GM13977 (cell line): ENCODE measurements at regions not wholly inside any gene's neighbourhood (a gene's known extent, or its start where the extent isn't known, plus 50 kb on each side); places are given as distances from the start of the nearest gene placed in this dataset.

Experiments used
- DNase-seq: peaks from one replicate; pipeline ENCODE4 v3.0.0; 2012; ENCODE audit warnings: low spot score
- CTCF ChIP-seq: IDR thresholded peaks from 2 replicates; pipeline ENCODE4 v1.5.1; 2012; ENCODE audit warnings: mild to moderate bottlenecking, control low read depth; ENCODE audit not compliant: insufficient read depth; ENCODE audit errors: extremely low read depth, missing control alignments
- in situ Hi-C: fragments of 300-500 bp; cut with MboI; formaldehyde crosslinking; loops from one replicate; pipeline ENCODE4 v1.12.0; 2022; ENCODE audit warnings: low sequenced_read_pairs, low pct_unique_long_range_greater_than_20kb, mixed read lengths, inconsistent platforms; ENCODE audit not compliant: unreplicated experiment

- no peak for TF ChIP-seq CTCF
- in situ Hi-C loops = no loop called here
- DNase-seq = no peak
Observed at GRCh38 chr13:59414006-59414405, 749.7 kb downstream of the DIAPH3 start.

- DNase-seq = no peak
- in situ Hi-C loops = no loop called here
- no peak for TF ChIP-seq CTCF
Observed at GRCh38 chr13:59415498-59415897, 748.2 kb downstream of the DIAPH3 start.

GRCh38 chr13:59416561-59416960 is 747.2 kb downstream of the DIAPH3 start:
- TF ChIP-seq CTCF = no peak
- DNase-seq = no peak
- in situ Hi-C loops = no loop called here

- in situ Hi-C loops = no loop called here
- TF ChIP-seq CTCF = no peak
- no peak for DNase-seq
Observed at GRCh38 chr13:59422646-59423045, 741.1 kb downstream of the DIAPH3 start.

GRCh38 chr13:59423708-59424340 is 739.9 kb downstream of the DIAPH3 start:
- no peak for DNase-seq
- in situ Hi-C loops = no loop called here
- no peak for TF ChIP-seq CTCF

- no peak for DNase-seq
- in situ Hi-C loops = no loop called here
- TF ChIP-seq CTCF = no peak
Observed at GRCh38 chr13:59424661-59425060, 739.1 kb downstream of the DIAPH3 start.
